ENCODE measurements at regions not wholly inside any gene's neighbourhood (a gene's known extent, or its start where the extent isn't known, plus 50 kb on each side); places are given as distances from the start of the nearest gene placed in this dataset.

DNA sequence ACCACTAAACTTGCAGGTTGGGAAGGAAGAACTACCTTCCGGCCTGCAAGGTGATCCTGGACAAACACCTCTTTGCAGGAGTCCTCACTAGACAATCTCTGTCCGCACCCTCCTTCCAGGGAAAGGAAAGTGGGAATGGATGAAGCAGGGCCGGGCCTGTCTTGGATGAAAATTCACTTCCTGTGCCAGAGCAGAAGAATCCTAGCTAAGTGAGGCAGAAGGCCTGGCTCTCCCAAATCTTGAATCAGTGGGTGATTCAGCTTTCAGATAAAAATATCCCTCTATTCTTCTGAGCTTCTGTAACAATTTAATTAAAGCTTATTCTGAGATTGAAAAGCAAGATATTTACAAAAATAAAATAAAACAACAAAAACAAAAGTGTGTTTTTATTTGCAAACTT, 281.9 kb upstream of the TLE4 start:
- no peak overlapping the region for H3K14ac ChIP-seq (ENCODE audit: low read length in 2 of 2)
- no peak overlapping the region for H2AK5ac ChIP-seq (ENCODE audit: low read length, severe bottlenecking)
- H2BK15ac ChIP-seq (ENCODE audit: low read depth, poor library complexity, severe bottlenecking): no peak overlapping the region
- H2BK5ac ChIP-seq (ENCODE audit: low read depth, low read length, poor library complexity, severe bottlenecking): no peak overlapping the region
- no peaks in the 10 kb centered on the region for H3K79me1 ChIP-seq (replicated peaks; ENCODE audit: low read length, poor library complexity, severe bottlenecking)
- H3K4ac ChIP-seq (ENCODE audit: low read depth in 1 of 2, low read length in 2 of 2): no peak overlapping the region
- no peak overlapping the region for H3K4me3 ChIP-seq (ENCODE audit: insufficient read depth in 1 of 2, low read depth in 1 of 2, low read length in 2 of 2)
- no peak overlapping the region for H3K27ac ChIP-seq (ENCODE audit: low read length, poor library complexity, severe bottlenecking)
- no peak overlapping the region for H4K91ac ChIP-seq (ENCODE audit: low read length)
- H3K9me3 ChIP-seq (ENCODE audit: control insufficient read depth, low read length): no peaks in the 10 kb centered on the region
- no peak overlapping the region for H3K9ac ChIP-seq (ENCODE audit: low read length)
- no peak overlapping the region for H2BK12ac ChIP-seq (ENCODE audit: low read length in 2 of 2)
- H4K8ac ChIP-seq (ENCODE audit: low read length): no peak overlapping the region
- no peak overlapping the region for H2AFZ ChIP-seq (ENCODE audit: low read depth, low read length)
- 92% methylated on average over 3 of the region's 3 CpGs for WGBS
- no peaks in the 10 kb centered on the region for H3K36me3 ChIP-seq (ENCODE audit: control insufficient read depth in 1 of 2, insufficient read depth in 2 of 2, low read depth in 1 of 2, low read length in 2 of 2)
- H3K18ac ChIP-seq (ENCODE audit: low read depth in 1 of 2, low read length in 2 of 2): no peak overlapping the region
- DNase-seq: no peak
- H2BK120ac ChIP-seq (ENCODE audit: low read depth, low read length): no peak overlapping the region
- H3K4me2 ChIP-seq (ENCODE audit: low read length, poor library complexity, severe bottlenecking): no peak overlapping the region
- H3K23ac ChIP-seq (ENCODE audit: low read length in 2 of 2): no peak overlapping the region
- H3K4me1 ChIP-seq (ENCODE audit: control insufficient read depth, insufficient read depth, low read depth, low read length): no peaks in the 10 kb centered on the region
- peaks cover 0 to 5% of the 10 kb centered on the region in 2 experiments for H3K27me3 ChIP-seq (ENCODE audit: control insufficient read depth in 1 of 2, insufficient read depth in 1 of 2, low read length in 2 of 2)

GRCh38 chr9:79292731-79293280, 279.0 kb upstream of the TLE4 start:
- peaks cover 0 to 3% of the 10 kb centered on the region in 2 experiments for H3K27me3 ChIP-seq (ENCODE audit: control insufficient read depth in 1 of 2, insufficient read depth in 1 of 2, low read length in 2 of 2)
- no peak for DNase-seq
- H2AK5ac ChIP-seq (ENCODE audit: low read length, severe bottlenecking): no peak overlapping the region
- no peak overlapping the region for H2BK5ac ChIP-seq (ENCODE audit: low read depth, low read length, poor library complexity, severe bottlenecking)
- WGBS: 93% methylated on average over 1 of the region's 1 CpG
- no peaks in the 10 kb centered on the region for H3K4me1 ChIP-seq (ENCODE audit: control insufficient read depth, insufficient read depth, low read depth, low read length)
- no peak overlapping the region for H2BK12ac ChIP-seq (ENCODE audit: low read length in 2 of 2)
- no peak overlapping the region for H3K14ac ChIP-seq (ENCODE audit: low read length in 2 of 2)
- H3K27ac ChIP-seq (ENCODE audit: low read length, poor library complexity, severe bottlenecking): no peak overlapping the region
- H2BK120ac ChIP-seq (ENCODE audit: low read depth, low read length): no peak overlapping the region
- H3K36me3 ChIP-seq (ENCODE audit: control insufficient read depth in 1 of 2, insufficient read depth in 2 of 2, low read depth in 1 of 2, low read length in 2 of 2): no peaks in the 10 kb centered on the region
- no peak overlapping the region for H3K4ac ChIP-seq (ENCODE audit: low read depth in 1 of 2, low read length in 2 of 2)
- H3K18ac ChIP-seq (ENCODE audit: low read depth in 1 of 2, low read length in 2 of 2): no peak overlapping the region
- H3K23ac ChIP-seq (ENCODE audit: low read length in 2 of 2): no peak overlapping the region
- no peak overlapping the region for H3K4me2 ChIP-seq (ENCODE audit: low read length, poor library complexity, severe bottlenecking)
- no peak overlapping the region for H2AFZ ChIP-seq (ENCODE audit: low read depth, low read length)
- H3K9me3 ChIP-seq (ENCODE audit: control insufficient read depth, low read length): no peaks in the 10 kb centered on the region
- no peak overlapping the region for H2BK15ac ChIP-seq (ENCODE audit: low read depth, poor library complexity, severe bottlenecking)
- no peak overlapping the region for H4K91ac ChIP-seq (ENCODE audit: low read length)
- no peak overlapping the region for H4K8ac ChIP-seq (ENCODE audit: low read length)
- H3K79me1 ChIP-seq (replicated peaks; ENCODE audit: low read length, poor library complexity, severe bottlenecking): no peaks in the 10 kb centered on the region
- H3K4me3 ChIP-seq (ENCODE audit: insufficient read depth in 1 of 2, low read depth in 1 of 2, low read length in 2 of 2): no peak overlapping the region
- no peak overlapping the region for H3K9ac ChIP-seq (ENCODE audit: low read length)

GRCh38 chr9:79300068-79300467, 271.7 kb upstream of the TLE4 start:
- H3K27ac ChIP-seq (ENCODE audit: low read length, poor library complexity, severe bottlenecking): no peak overlapping the region
- no peak overlapping the region for H3K4me2 ChIP-seq (ENCODE audit: low read length, poor library complexity, severe bottlenecking)
- H3K9ac ChIP-seq (ENCODE audit: low read length): no peak overlapping the region
- peaks cover 0 to 3% of the 10 kb centered on the region in 2 experiments for H3K27me3 ChIP-seq (ENCODE audit: control insufficient read depth in 1 of 2, insufficient read depth in 1 of 2, low read length in 2 of 2)
- no peak overlapping the region for H4K8ac ChIP-seq (ENCODE audit: low read length)
- H3K79me1 ChIP-seq (replicated peaks; ENCODE audit: low read length, poor library complexity, severe bottlenecking): no peaks in the 10 kb centered on the region
- no peak overlapping the region for H2BK12ac ChIP-seq (ENCODE audit: low read length in 2 of 2)
- no peak overlapping the region for H2AFZ ChIP-seq (ENCODE audit: low read depth, low read length)
- no peak overlapping the region for H4K91ac ChIP-seq (ENCODE audit: low read length)
- H3K23ac ChIP-seq (ENCODE audit: low read length in 2 of 2): no peak overlapping the region
- no peaks in the 10 kb centered on the region for H3K36me3 ChIP-seq (ENCODE audit: control insufficient read depth in 1 of 2, insufficient read depth in 2 of 2, low read depth in 1 of 2, low read length in 2 of 2)
- H2BK15ac ChIP-seq (ENCODE audit: low read depth, poor library complexity, severe bottlenecking): no peak overlapping the region
- no peak overlapping the region for H3K4ac ChIP-seq (ENCODE audit: low read depth in 1 of 2, low read length in 2 of 2)
- 94% methylated on average over 5 of the region's 6 CpGs for WGBS
- no peak overlapping the region for H2BK120ac ChIP-seq (ENCODE audit: low read depth, low read length)
- no peaks in the 10 kb centered on the region for H3K4me1 ChIP-seq (ENCODE audit: control insufficient read depth, insufficient read depth, low read depth, low read length)
- no peak overlapping the region for H3K18ac ChIP-seq (ENCODE audit: low read depth in 1 of 2, low read length in 2 of 2)
- DNase-seq: no peak
- H3K9me3 ChIP-seq (ENCODE audit: control insufficient read depth, low read length): no peaks in the 10 kb centered on the region
- no peak overlapping the region for H2AK5ac ChIP-seq (ENCODE audit: low read length, severe bottlenecking)
- H3K14ac ChIP-seq (ENCODE audit: low read length in 2 of 2): no peak overlapping the region
- H2BK5ac ChIP-seq (ENCODE audit: low read depth, low read length, poor library complexity, severe bottlenecking): no peak overlapping the region
- no peak overlapping the region for H3K4me3 ChIP-seq (ENCODE audit: insufficient read depth in 1 of 2, low read depth in 1 of 2, low read length in 2 of 2)

GRCh38 chr9:79301085-79301484, 270.7 kb upstream of the TLE4 start:
- Histone ChIP-seq H3K4ac (ENCODE audit: low read depth in 1 of 2, low read length in 2 of 2) (no peak overlapping the region), H2BK5ac (ENCODE audit: low read depth, low read length, poor library complexity, severe bottlenecking) (no peak overlapping the region), H2BK120ac (ENCODE audit: low read depth, low read length) (no peak overlapping the region), H3K27ac (ENCODE audit: low read length, poor library complexity, severe bottlenecking) (no peak overlapping the region), H3K36me3 (ENCODE audit: control insufficient read depth in 1 of 2, insufficient read depth in 2 of 2, low read depth in 1 of 2, low read length in 2 of 2) (no peaks in the 10 kb centered on the region), H3K18ac (ENCODE audit: low read depth in 1 of 2, low read length in 2 of 2) (no peak overlapping the region), H3K14ac (ENCODE audit: low read length in 2 of 2) (no peak overlapping the region), H4K8ac (ENCODE audit: low read length) (no peak overlapping the region), H2AFZ (ENCODE audit: low read depth, low read length) (no peak overlapping the region), H3K79me1 (replicated peaks; ENCODE audit: low read length, poor library complexity, severe bottlenecking) (no peaks in the 10 kb centered on the region), H4K91ac (ENCODE audit: low read length) (no peak overlapping the region), H2BK15ac (ENCODE audit: low read depth, poor library complexity, severe bottlenecking) (no peak overlapping the region), H3K27me3 (ENCODE audit: control insufficient read depth in 1 of 2, insufficient read depth in 1 of 2, low read length in 2 of 2) (no peaks in the 10 kb centered on the region), H3K4me1 (ENCODE audit: control insufficient read depth, insufficient read depth, low read depth, low read length) (no peaks in the 10 kb centered on the region), H3K9me3 (ENCODE audit: control insufficient read depth, low read length) (no peaks in the 10 kb centered on the region), H3K4me3 (ENCODE audit: insufficient read depth in 1 of 2, low read depth in 1 of 2, low read length in 2 of 2) (no peak overlapping the region), H3K9ac (ENCODE audit: low read length) (no peak overlapping the region), H3K4me2 (ENCODE audit: low read length, poor library complexity, severe bottlenecking) (no peak overlapping the region), H2BK12ac (ENCODE audit: low read length in 2 of 2) (no peak overlapping the region), H2AK5ac (ENCODE audit: low read length, severe bottlenecking) (no peak overlapping the region), H3K23ac (ENCODE audit: low read length in 2 of 2) (no peak overlapping the region)
- WGBS: 63% methylated on average over 2 of the region's 2 CpGs
- no peak for DNase-seq
